ENCODE measurements at regions not wholly inside any gene's neighbourhood (a gene's known extent, or its start where the extent isn't known, plus 50 kb on each side); places are given as distances from the start of the nearest gene placed in this dataset.

DNA sequence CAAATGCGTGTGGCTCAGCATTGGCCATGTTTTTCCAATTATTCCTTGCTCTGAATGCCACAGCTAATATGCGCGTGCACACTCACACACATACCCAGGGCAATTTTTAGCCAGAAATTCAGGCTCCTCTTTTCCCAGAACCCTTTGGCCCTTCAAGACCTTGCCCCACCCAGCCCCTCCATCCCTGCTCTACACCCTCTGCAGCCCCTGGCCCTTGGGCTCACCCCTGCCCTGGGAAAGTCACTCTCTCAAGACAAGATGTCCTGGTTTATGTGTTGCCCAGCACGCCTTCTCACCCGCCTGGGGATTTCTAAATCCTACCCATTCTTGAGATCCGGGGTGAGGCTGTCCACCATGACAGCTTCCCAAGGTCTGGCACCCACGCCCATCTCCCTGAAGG lies 319.7 kb downstream of the CYP26B1 start:
- no peaks in the 10 kb centered on the region for H3K9me2 ChIP-seq (replicated peaks; ENCODE audit: insufficient read depth)
- no peak for TF ChIP-seq CTCF (IDR thresholded peaks at IDR 0.05; ENCODE audit: poor library complexity)
- no peak for TF ChIP-seq EZH2phosphoT487 (IDR thresholded peaks at IDR 0.05; ENCODE audit: low read depth, severe bottlenecking, unreplicated experiment)
- TF ChIP-seq EZH2 (IDR thresholded peaks at IDR 0.05; ENCODE audit: borderline replicate concordance) = no peak
- no peaks in the 10 kb centered on the region for H3K36me3 ChIP-seq (replicated peaks; ENCODE audit: insufficient read depth, low read depth)
- H3K27ac ChIP-seq = no peak overlapping the region
- H3K27me3 ChIP-seq = no peaks in the 10 kb centered on the region
- no peaks in the 10 kb centered on the region for H3K9me3 ChIP-seq (ENCODE audit: low read depth)
- peaks cover 8% of the 10 kb centered on the region for H3K4me1 ChIP-seq (ENCODE audit: insufficient read depth)
- no peak overlapping the region for H3K4me3 ChIP-seq
- no peak for DNase-seq (ENCODE audit: low spot score)
- 93% methylated on average over 7 of the region's 7 CpGs for WGBS (ENCODE audit: low lambda C conversion rate, missing lambda C conversion rate)
- no peak overlapping the region for H2AFZ ChIP-seq
- H3K4me2 ChIP-seq = no peak overlapping the region
- no peaks in the 10 kb centered on the region for H3K79me2 ChIP-seq
- H4K20me1 ChIP-seq (ENCODE audit: insufficient read depth, poor library complexity, severe bottlenecking) = no peaks in the 10 kb centered on the region

- TF ChIP-seq CTCF (IDR thresholded peaks at IDR 0.05; ENCODE audit: poor library complexity) = no peak
- TF ChIP-seq EZH2phosphoT487 (IDR thresholded peaks at IDR 0.05; ENCODE audit: low read depth, severe bottlenecking, unreplicated experiment) = no peak
- Histone ChIP-seq H3K4me3 (no peak overlapping the region), H3K4me2 (no peak overlapping the region), H2AFZ (no peak overlapping the region), H3K27ac (no peak overlapping the region), H3K4me1 (ENCODE audit: insufficient read depth) (peaks cover 8% of the 10 kb centered on the region), H3K9me3 (ENCODE audit: low read depth) (no peaks in the 10 kb centered on the region), H3K9me2 (replicated peaks; ENCODE audit: insufficient read depth) (no peaks in the 10 kb centered on the region), H4K20me1 (ENCODE audit: insufficient read depth, poor library complexity, severe bottlenecking) (no peaks in the 10 kb centered on the region), H3K27me3 (no peaks in the 10 kb centered on the region), H3K79me2 (no peaks in the 10 kb centered on the region), H3K36me3 (replicated peaks; ENCODE audit: insufficient read depth, low read depth) (no peaks in the 10 kb centered on the region)
- no peak for DNase-seq (ENCODE audit: low spot score)
- 98% methylated on average over 6 of the region's 6 CpGs for WGBS (ENCODE audit: low lambda C conversion rate, missing lambda C conversion rate)
These were observed 320.1 kb downstream of the CYP26B1 start for GRCh38 chr2:71827524-71827901.

- H3K79me2 ChIP-seq = no peaks in the 10 kb centered on the region
- no peak overlapping the region for H3K4me2 ChIP-seq
- DNase-seq (ENCODE audit: low spot score) = no peak
- 74% methylated on average over 5 of the region's 5 CpGs for WGBS (ENCODE audit: low lambda C conversion rate, missing lambda C conversion rate)
- peaks cover 8% of the 10 kb centered on the region for H3K4me1 ChIP-seq (ENCODE audit: insufficient read depth)
- H3K36me3 ChIP-seq (replicated peaks; ENCODE audit: insufficient read depth, low read depth) = no peaks in the 10 kb centered on the region
- H3K27ac ChIP-seq = no peak overlapping the region
- no peaks in the 10 kb centered on the region for H4K20me1 ChIP-seq (ENCODE audit: insufficient read depth, poor library complexity, severe bottlenecking)
- H2AFZ ChIP-seq = no peak overlapping the region
- no peak for TF ChIP-seq CTCF (IDR thresholded peaks at IDR 0.05; ENCODE audit: poor library complexity)
- TF ChIP-seq EZH2phosphoT487 (IDR thresholded peaks at IDR 0.05; ENCODE audit: low read depth, severe bottlenecking, unreplicated experiment) = no peak
- no peak for TF ChIP-seq EZH2 (IDR thresholded peaks at IDR 0.05; ENCODE audit: borderline replicate concordance)
- no peaks in the 10 kb centered on the region for H3K9me3 ChIP-seq (ENCODE audit: low read depth)
- H3K27me3 ChIP-seq = no peaks in the 10 kb centered on the region
- no peaks in the 10 kb centered on the region for H3K9me2 ChIP-seq (replicated peaks; ENCODE audit: insufficient read depth)
- H3K4me3 ChIP-seq = no peak overlapping the region
These were observed 320.7 kb downstream of the CYP26B1 start for GRCh38 chr2:71826826-71827523.

All from hepatocyte (in vitro differentiated cells).